MCF 10A (cell line): ENCODE measurements at regions not wholly inside any gene's neighbourhood (a gene's known extent, or its start where the extent isn't known, plus 50 kb on each side); places are given as distances from the start of the nearest gene placed in this dataset.
A peak's percentile ranks its signal among the peaks of the same experiment; 100 is the strongest.

Experiments
- BruUV-seq: library from RNA; stranded (reverse); fragments of 400-500 nt; replicated peaks from 2 replicates; lab custom pipeline; 2021; lab: Mats Ljungman, UMichigan
- CTCF ChIA-PET: fragments of 300-600 bp; sonication (Branson Sonifier 250); formaldehyde crosslinking; extraction: SDS; loops from one replicate; lab custom pipeline; 2021; ENCODE audit warnings: antibody characterized with exemption, inconsistent platforms; lab: Yijun Ruan, JAX
- POLR2A ChIA-PET: fragments of 300-600, 350-650 bp; sonication (Branson Sonifier 250); formaldehyde crosslinking; extraction: SDS; loops from one replicate; lab custom pipeline; 2020; ENCODE audit warnings: antibody characterized with exemption, inconsistent platforms; lab: Yijun Ruan, JAX
- DNase-seq: peaks from one replicate; pipeline ENCODE4 v3.0.0-alpha.2; 2018; ENCODE audit not compliant: unreplicated experiment
- H3K27ac Mint-ChIP-seq: one replicate; pipeline ENCODE4 v1.8.0; 2022; ENCODE audit warnings: mild to moderate bottlenecking, low read depth, mixed read lengths; ENCODE audit not compliant: unreplicated experiment
- H3K27me3 Mint-ChIP-seq: one replicate; pipeline ENCODE4 v1.8.0; 2022; ENCODE audit warnings: mixed read lengths; ENCODE audit not compliant: insufficient read depth, unreplicated experiment
- H3K36me3 Mint-ChIP-seq: one replicate; pipeline ENCODE4 v1.8.0; 2022; ENCODE audit warnings: mild to moderate bottlenecking, moderate library complexity, mixed read lengths; ENCODE audit not compliant: insufficient read depth, unreplicated experiment
- H3K4me1 Mint-ChIP-seq: one replicate; pipeline ENCODE4 v1.8.0; 2022; ENCODE audit warnings: mixed read lengths; ENCODE audit not compliant: insufficient read depth, unreplicated experiment
- H3K4me3 Mint-ChIP-seq: one replicate; pipeline ENCODE4 v1.8.0; 2022; ENCODE audit warnings: mild to moderate bottlenecking, moderate library complexity, mixed read lengths; ENCODE audit not compliant: unreplicated experiment
- H3K9me3 Mint-ChIP-seq: one replicate; pipeline ENCODE4 v1.8.0; 2022; ENCODE audit warnings: mixed read lengths; ENCODE audit not compliant: unreplicated experiment
- intact Hi-C: fragments of 100-400 bp; cut with micrococcal nuclease; formaldehyde crosslinking; loops from 2 replicates; pipeline ENCODE4 v1.14.1; 2022
- TF ChIP-seq, protein P1 (sequence below): fragments of 200-600 bp; IDR thresholded peaks from one replicate; pipeline ENCODE4 v1.8.0; 2022; ENCODE audit warnings: antibody characterized with exemption, mild to moderate bottlenecking; ENCODE audit not compliant: unreplicated experiment

GRCh38 chr2:156666130-156666785, 230.1 kb downstream of the GPD2 start:
- intact Hi-C loops: no loop called here
- Mint-ChIP-seq H3K27me3 (no peaks in the 10 kb centered on the region), H3K36me3 (no peaks in the 10 kb centered on the region), H3K4me1 (peaks cover 10% of the 10 kb centered on the region), H3K9me3 (peaks cover 19% of the 10 kb centered on the region), H3K4me3 (peak overlapping the region; percentile 52), H3K27ac (peak overlapping the region; percentile 84)
- ChIA-PET POLR2A (interaction anchor here (1.1 to 1.4 kb wide), 3 partner anchors 9 to 19 kb away, joined by 3 read pairs; no protein-coding TSS in a partner anchor), CTCF (interaction anchor here (0.7 to 1.1 kb wide), 5 partner anchors 15 to 333 kb away, joined by 3 read pairs; no protein-coding TSS in a partner anchor)
- peak; percentile 61 for DNase-seq
- BruUV-seq: no TSS peak
- TF ChIP-seq, protein P1, sequence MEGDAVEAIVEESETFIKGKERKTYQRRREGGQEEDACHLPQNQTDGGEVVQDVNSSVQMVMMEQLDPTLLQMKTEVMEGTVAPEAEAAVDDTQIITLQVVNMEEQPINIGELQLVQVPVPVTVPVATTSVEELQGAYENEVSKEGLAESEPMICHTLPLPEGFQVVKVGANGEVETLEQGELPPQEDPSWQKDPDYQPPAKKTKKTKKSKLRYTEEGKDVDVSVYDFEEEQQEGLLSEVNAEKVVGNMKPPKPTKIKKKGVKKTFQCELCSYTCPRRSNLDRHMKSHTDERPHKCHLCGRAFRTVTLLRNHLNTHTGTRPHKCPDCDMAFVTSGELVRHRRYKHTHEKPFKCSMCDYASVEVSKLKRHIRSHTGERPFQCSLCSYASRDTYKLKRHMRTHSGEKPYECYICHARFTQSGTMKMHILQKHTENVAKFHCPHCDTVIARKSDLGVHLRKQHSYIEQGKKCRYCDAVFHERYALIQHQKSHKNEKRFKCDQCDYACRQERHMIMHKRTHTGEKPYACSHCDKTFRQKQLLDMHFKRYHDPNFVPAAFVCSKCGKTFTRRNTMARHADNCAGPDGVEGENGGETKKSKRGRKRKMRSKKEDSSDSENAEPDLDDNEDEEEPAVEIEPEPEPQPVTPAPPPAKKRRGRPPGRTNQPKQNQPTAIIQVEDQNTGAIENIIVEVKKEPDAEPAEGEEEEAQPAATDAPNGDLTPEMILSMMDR: no peak

DNA sequence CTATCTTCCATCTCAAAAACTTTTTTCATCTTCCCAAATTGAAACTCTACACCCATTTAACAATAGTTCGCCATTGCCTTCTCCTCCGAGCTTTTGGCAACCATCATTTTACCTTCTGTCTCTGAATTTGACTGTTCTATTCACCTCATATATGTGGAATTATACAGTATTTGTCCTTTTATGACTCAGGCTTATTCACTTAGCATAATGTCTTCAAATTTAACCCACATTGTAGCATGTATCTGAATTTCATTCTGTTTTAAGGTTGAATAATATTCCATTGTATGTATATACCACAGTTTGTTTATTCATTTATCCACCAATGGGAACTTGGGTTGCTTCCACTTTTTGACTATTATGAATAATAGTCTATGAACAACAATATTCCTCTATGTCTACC, 233.9 kb downstream of the GPD2 start:
- H3K36me3 Mint-ChIP-seq: no peaks in the 10 kb centered on the region
- TF ChIP-seq, protein P1: no peak
- peaks cover 10% of the 10 kb centered on the region for H3K4me1 Mint-ChIP-seq
- no peak for DNase-seq
- H3K27me3 Mint-ChIP-seq: no peaks in the 10 kb centered on the region
- no TSS peak for BruUV-seq
- no peak overlapping the region for H3K4me3 Mint-ChIP-seq
- ChIA-PET POLR2A (interaction anchor here (0.6 kb wide), 2 partner anchors 22 to 220 kb away, joined by 3 to 4 read pairs; no protein-coding TSS in a partner anchor), CTCF (interaction anchor here (1.0 kb wide), 1 partner anchor 335 kb away, joined by 3 read pairs; no protein-coding TSS in a partner anchor)
- H3K9me3 Mint-ChIP-seq: peaks cover 6% of the 10 kb centered on the region
- H3K27ac Mint-ChIP-seq: no peak overlapping the region
- intact Hi-C loops: no loop called here

DNA sequence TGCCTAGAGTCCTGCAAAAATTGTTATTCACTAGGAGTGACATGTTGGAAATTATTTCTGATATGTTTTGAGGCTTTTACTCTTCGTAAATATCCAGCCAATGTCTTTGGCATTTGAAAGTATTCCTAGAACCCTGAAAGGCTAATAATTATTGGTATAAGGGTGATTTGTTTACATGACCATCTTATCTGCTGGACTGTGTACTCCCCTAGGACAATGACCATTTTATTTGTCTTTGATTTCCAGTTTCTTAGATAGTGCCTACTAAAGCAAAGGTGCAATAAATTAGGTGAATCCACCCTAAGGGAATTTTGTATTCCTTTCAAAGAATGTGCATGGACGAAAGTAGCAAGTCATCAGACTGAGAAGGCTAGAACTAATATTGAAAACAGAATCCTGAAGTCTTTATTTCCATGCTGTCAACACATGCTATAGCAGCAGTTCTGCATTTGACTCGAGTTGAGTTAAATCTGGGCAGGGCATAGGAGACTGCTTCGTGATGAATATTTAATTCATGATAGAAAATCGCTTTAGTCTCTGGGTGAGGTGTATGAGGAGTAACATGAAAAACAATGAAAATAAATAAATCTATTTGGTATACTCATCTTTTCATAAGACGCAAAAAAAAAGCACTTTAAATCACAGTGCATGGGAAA, 235.7 kb downstream of the GPD2 start:
- TF ChIP-seq, protein P1: no peak
- Mint-ChIP-seq H3K27me3 (no peaks in the 10 kb centered on the region), H3K27ac (no peak overlapping the region), H3K9me3 (peaks cover 6% of the 10 kb centered on the region), H3K4me1 (peaks cover 3% of the 10 kb centered on the region), H3K4me3 (no peak overlapping the region), H3K36me3 (no peaks in the 10 kb centered on the region)
- DNase-seq: no peak
- ChIA-PET CTCF (interaction anchor here (0.9 kb wide), 1 partner anchor 9 kb away, joined by 3 read pairs; no protein-coding TSS in a partner anchor), POLR2A (no interaction called here)
- BruUV-seq: no TSS peak
- intact Hi-C loops: no loop called here
